Stimulated activated CD4-positive, alpha-beta T cell treated with anti-CD3 and anti-CD28 coated beads, Interleukin-15, amount 100 ng/mL, for 1 hour (primary cell): ENCODE measurements at regions not wholly inside any gene's neighbourhood (a gene's known extent, or its start where the extent isn't known, plus 50 kb on each side); places are given as distances from the start of the nearest gene placed in this dataset.

Source experiments
- DNase-seq, 2 donors: peaks; one replicate each; pipeline ENCODE4 v3.0.0-alpha.2; 2020; ENCODE audit warnings: low read depth in 1 of 2, low spot score in 1 of 2

DNA sequence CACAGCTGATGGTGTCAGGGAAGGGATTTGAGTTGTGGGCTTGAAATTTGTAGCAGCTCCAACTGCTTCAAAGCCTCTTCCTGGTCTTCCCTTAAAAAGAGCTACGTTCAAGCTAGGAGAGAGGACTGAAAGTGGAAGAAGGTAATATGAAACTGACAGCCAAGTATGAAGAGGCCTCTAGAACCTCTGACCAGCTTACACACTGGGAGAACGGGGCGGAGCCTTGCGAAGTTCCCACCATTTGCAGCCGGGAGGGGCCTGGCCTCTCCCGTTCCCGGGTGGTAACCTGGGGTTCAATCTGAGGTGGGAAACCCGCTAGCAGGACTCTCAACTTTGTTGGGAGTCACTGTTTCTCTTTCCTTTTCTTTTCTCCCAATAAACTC, 97.8 kb upstream of the PDE10A start:
- no peak for DNase-seq

DNA sequence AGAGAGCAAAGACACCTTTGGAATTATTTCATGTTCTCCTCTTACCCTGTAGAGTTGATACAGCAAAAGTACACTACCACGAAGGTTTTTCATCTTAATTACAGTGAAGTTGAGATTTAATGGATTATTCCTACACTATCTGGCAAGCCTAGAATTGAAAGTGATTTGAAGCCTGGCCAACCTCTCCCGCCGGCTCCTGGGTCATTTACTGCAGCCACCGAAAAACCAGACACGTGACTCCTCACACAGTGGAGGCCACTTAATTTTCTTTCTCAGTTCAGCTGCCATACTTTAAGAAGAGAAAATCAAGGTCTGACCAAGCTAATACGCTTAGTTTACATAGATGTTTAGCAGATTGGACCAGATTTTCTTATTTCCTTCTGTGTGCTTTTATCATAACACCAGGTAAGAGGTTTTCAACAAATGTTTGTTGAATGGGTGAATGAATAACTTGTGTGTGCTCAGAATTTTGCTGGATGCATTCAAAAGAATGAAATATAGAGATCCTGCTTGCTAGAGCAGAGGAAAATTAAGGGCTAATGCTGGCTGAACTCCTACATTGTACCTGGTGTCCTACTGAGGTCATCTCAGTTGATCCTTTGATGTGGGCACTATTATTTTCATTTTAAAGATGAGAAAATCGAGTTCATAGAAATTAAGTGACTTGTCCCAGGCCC, 97.2 kb upstream of the PDE10A start:
- no peak for DNase-seq

DNA sequence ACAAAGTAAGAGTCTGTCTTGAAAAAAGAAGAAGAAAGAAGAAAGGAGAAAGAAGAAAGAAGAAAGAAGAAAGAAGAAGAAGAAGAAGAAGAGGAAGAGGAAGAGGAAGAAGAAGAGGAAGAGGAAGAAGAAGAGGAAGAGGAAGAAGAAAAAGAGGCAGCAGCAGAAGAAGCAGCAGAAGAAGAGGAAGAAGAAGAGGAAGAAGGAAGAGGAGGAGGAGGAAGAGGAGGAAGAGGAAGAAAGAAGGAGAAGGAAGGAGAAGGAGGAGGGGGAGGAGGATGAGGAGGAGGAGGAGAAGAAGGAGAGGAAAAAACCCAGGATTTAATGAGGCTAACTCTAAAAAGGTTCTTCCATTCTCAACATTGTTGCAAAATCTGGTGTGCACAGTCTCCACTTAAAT, 95.4 kb upstream of the PDE10A start:
- DNase-seq, result no peak

DNA sequence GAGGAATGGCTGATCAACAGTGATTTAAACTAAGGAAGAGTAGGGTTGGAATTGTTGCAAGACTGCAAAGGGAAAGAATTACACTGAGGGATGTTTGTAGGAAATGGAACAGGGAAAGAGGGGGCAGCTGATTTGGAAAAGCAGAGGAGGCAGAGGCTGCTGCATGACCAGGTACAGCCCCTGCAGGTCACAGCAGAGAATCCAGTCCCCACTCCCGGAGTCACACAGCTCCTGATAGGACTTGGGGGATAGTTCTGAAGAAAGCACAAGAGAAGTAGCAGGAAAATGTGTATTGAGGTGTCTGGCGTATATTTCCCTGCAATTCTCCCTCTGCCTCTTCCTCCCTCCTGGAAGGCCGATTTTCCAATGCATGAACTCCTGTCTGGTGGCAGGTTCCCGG, 92.5 kb upstream of the PDE10A start:
- DNase-seq, result no peak

DNA sequence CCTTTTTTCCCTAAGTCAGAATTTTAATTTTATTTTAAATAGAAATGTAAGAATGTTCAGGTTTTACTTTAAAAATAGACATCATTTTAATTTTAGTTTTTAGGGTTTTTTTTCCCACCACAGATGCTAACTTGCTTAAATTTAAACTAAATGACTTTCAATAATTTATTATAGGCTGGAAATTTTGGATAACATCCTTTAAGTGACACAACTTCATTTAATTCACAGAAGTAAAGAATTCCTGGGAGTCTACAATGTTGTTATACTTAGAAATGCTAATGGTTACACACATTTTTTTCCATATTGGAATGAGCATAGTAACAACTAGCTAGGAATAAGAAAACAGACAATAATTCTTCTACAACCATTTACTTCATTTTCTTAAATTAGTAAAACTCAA, 90.5 kb upstream of the PDE10A start:
- DNase-seq, result no peak

- DNase-seq, result no peak
Measured at GRCh38 chr6:165752451-165752850, 89.4 kb upstream of the PDE10A start.

DNA sequence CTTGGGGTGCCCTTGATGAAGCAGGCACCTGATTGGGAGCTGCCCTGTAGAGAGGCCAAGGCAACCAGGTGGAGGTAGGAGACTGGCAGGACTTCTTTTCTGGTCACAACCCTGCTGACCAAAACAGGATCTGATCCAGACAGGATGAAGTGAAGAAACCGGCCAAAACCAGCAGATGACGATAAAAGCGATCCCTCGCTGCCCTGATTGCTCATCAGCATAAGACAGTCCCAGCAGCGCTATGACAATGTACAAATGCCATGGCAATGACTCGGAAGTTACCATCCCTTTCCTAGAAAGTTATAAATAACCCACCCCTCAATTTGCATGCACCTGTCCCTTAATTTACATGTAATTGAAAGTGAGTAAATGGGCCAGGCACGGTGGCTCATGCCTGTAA, 88.4 kb upstream of the PDE10A start:
- no peak for DNase-seq

DNA sequence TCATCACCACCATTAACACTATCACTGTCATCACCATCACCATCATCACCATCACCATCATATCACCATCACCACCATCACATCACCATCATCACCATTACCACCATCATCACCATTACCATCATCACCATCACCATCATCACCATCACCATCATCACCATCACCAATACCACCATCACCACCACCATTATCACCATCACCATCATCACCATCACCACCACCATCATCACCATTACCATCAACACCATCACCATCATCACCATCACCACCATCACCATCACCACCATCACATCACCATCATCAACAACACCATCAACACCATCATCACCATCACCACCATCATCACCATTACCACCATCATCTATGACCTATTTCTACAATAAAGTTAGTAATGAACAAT, 86.1 kb upstream of the PDE10A start:
- no peak for DNase-seq

DNA sequence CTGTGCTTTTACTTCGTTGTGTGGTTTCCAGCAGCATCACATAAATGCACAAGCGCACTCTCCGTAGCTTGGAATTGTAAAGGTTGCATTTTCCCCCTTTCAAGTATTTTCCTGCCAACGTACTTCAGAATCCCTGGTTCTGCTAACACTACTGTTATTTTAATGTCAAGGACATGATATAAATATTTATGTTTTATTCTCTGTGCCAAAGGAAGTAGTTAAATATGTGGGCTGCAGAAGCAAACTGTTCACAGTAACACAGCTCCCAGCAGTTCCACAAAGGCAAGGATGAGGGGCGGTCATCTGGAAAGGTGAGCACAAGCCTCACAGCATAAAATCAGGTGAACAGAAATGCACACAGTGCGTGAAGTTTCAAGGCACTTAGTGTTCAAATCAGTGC, 85.3 kb upstream of the PDE10A start:
- no peak for DNase-seq

DNA sequence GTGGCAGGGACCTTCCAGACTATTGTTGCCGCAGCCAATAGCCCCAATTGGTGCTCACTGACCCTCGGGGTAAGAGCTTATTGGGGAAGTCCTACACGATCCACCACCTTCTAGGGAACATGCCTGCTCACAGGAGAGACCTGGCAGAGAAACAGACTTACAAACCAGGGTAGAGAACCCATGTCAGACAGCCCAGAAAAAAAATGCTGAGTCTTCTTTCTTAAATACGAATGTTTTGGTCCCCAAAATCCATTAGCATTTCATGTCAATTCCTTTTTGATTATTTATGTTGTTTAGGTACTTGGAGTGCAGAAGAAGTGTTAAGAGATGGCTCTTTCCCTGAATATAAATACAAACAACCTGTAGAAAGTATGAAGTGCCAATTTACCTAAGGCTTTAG, 84.9 kb upstream of the PDE10A start:
- no peak for DNase-seq

DNA sequence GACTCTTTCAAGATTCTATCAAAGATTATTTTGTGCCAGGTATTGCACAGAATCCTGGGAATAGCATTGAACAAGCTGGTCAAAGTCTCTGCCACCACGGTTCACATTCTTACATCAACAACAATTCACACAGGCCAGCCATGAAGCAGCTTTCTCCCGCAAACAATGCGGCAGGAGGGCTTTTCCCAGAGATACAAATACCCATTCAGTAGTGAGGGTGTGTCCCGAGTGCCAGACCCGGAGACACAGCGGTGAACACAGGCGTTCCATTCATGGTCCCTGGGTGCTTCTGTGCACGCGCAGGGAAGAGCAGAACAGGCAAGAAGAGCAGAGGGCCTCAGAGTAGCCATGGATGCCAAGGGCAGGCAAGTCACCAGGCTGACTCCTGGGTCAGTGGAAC, 83.3 kb upstream of the PDE10A start:
- DNase-seq, result no peak

DNA sequence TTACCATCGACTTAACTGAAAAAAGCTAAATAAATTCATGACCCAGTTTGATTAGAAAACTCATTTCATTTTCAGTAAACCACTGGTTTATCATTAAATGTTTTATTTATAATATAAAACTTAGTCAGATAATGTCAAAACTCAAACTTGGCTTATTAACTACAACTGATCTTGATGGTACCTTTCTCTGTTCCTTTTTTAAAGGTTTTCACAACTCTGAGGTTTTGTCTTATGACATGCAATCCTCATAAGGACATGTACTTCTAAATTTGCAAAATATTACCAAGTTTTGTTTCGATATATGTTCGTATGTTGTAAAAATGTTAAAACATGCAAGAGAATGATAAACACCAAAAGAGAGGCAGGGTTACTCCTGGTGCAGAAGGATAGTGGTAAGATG, 82.5 kb upstream of the PDE10A start:
- DNase-seq, result no peak

DNA sequence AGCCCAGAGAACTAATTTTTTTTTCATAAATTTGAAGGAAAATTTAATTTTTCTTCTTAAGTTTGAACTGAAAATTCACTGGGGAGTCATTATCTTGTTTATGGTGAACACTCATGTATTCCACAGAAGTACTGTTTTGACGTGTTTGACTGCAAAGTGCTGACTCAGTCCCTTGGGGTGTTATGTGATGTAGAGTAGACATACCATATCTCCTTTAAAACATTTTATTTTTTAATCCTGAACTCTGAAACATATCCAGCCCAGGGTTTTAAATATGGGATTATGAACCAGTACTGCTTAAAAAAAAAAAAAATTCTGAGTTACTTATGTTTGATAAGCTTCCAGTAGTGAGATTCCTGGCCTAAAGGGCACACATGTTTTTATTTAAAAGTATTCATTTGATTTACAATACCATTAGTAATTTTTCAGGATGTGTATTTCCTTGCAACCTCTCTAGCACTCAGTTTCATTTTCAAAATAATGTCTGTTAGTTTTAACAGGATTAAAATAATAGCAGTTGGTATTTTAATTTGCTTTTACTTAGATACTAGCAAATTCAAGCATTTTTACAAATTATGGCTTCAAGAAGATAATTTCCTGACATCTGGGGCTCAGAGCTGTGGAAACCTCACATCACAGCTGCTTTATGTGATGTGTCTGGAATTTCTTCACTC, 81.7 kb upstream of the PDE10A start:
- DNase-seq, result no peak

GRCh38 chr6:165743366-165743898, 80.4 kb upstream of the PDE10A start:
- DNase-seq, result no peak

DNA sequence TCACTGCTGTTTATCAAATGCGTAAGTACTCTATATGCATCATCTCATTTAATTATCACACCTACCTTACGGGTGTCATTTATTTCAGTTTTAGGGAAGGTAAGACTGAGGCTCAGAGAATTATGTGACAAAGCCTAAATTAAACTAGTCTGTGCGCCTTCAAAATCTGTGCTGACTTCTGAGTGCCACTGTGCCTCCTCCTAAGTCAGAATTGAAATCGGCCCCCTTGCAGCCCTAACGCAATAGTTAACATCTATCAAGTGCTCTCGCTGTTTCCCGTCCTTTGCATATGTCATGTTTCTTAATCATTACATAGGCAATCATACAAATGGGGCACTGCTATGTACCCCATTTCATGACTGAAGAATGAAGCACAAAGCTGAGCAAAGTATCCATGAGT, 79.0 kb upstream of the PDE10A start:
- DNase-seq, result no peak

- DNase-seq, result no peak
Measured at GRCh38 chr6:165737396-165737795, 74.4 kb upstream of the PDE10A start.

DNA sequence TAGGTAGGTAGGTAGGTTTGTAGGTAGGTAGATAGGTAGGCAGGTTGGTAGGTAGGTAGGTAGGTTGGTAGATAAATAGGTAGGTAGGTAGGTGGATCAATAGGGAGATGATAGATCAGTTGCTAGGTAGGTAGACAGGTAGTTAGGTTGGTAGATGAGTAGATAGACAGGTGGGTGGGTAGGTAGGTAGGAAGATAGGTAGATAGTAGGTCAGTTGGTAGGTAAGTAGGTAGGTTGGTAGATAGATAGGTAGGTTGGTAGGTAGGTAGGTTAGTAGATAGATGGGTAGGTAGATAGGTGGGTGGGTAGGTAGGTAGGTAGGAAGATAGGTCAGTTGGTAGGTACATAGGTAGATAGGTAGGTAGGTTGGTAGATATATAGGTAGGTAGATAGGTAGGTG, 72.0 kb upstream of the PDE10A start:
- no peak for DNase-seq

- DNase-seq, result no peak
Measured at GRCh38 chr6:165733489-165733791, 70.4 kb upstream of the PDE10A start.

- DNase-seq, result no peak
Measured at GRCh38 chr6:165732696-165733488, 69.9 kb upstream of the PDE10A start.

DNA sequence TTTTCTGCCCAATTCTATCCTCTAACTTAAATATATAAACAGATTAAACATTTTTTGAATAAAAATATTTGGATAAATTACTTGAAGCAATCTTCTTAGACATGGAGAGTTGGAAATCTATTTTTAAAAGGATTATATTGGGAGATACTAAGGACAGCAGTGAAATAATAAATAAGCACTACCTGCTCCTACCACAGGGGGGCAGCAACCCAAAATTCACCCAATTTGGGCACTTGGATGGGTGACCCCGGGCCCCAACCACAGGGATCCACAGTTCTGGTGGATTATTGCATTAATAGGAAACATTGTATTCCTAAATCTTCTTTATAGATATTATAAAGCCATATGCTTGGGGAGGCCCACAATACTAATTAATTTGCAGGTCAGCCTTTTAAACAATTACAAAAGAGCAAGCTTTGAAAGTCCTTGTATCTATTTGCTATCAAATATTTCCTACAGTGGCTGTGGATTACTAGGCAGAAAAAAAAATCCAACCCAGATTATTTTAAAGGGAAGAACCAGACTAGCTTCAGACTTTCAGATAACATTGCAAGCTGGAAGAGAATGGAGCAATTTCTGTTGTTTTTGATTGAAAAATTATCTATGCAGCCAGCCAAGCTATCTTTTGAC, 66.4 kb upstream of the PDE10A start:
- DNase-seq, result no peak

- no peak for DNase-seq
Measured at GRCh38 chr6:165728216-165728615, 65.2 kb upstream of the PDE10A start.

DNA sequence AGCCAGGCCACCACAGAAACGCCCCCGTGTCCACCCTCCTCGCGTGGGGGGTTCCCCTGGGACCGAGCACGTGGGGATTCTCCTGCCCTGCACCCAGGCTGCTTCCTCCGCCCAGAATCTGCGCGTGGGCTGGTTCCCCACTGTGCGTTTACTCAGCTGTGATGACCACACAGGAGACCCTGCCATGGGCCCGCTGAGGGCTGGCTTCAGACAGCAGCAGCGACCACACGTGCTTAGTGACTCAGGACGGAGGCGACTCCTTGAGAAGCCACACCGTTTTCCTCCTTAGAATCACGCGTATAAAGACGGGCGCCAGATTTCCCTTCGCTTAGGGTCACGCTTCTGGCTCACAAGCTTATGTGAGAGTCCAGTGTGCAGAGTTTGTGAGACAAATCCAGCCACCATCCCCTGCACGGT, 63.9 kb upstream of the PDE10A start:
- DNase-seq, result no peak
